GM18520 (cell line): ENCODE measurements at regions not wholly inside any gene's neighbourhood (a gene's known extent, or its start where the extent isn't known, plus 50 kb on each side); places are given as distances from the start of the nearest gene placed in this dataset.

ENCODE experiments used
- ATAC-seq: cut with Tn5 transposase; IDR thresholded peaks from one replicate; pipeline ENCODE4 v1.9.1; 2021; ENCODE audit not compliant: unreplicated experiment

DNA sequence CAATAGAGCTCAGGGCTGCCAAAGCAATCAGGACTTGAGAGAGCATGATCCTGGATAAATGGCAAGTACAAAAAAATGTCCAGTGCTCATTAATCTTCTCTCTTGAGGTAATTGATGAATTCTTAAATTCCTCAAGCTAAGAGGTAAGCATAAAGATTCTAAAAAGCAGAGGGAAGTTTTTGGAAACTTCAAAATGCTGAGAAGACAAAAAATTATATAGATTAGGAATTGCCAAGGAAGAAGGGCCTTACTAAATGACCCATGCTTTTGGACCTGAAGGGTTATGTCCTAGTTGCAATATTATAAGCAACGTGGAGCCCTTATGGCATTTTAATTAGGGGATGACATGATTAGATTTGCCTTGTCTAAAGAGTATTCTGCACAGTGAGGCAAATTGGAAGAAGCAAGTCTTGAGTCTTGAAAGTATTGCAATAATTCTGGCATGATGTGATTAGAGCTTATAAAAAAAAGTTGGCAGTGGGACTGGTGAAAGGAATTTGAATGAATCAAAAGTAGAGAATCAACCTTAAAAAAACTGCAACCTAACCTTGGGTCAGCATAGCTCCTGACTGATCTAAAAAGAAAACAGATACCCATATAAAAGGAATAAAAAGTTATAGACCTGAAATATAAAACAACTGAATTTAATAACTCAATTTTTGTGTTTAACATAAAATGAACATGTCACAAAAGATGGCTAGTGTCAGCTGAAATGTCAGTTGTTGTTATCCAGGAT is 323.8 kb upstream of the ARRDC3 start:
- no peak for ATAC-seq

DNA sequence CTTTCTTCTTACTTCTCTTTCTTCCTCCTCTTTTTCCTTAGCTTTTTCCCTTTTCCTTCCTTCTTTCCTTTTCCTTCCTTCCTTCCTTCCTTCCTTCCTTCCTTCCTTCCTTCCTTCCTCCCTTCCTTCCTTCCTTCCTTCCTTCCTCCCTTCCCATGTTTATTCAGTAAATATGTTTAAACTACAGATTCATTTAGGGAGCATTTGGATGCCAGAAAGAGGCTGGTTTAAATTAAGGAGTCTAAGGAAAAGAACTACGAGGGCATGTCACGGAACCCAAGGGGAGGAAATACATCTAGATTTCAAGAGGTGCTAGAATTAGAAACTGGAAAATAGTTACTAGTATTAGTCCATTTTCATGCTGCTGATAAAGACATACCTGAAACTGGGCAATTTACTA is 320.0 kb upstream of the ARRDC3 start:
- no peak for ATAC-seq

DNA sequence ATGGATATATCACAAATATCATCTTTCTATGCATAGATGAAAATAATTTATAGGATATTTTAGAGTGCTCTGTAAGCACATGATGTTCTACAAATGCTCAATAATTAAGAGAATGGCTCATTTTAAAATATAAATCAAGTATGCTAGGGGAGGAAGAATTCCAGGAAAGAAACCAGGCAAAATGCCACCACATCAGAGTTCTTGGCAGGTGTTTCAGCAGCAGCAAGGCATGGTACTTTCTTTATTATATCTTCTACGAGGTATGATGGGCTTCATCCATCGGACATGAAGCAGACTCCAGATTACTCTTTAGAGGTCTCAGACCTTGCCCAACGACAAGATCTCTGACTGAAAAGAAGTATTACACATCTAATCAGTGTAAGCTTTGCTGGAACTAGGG is 316.3 kb upstream of the ARRDC3 start:
- no peak for ATAC-seq

DNA sequence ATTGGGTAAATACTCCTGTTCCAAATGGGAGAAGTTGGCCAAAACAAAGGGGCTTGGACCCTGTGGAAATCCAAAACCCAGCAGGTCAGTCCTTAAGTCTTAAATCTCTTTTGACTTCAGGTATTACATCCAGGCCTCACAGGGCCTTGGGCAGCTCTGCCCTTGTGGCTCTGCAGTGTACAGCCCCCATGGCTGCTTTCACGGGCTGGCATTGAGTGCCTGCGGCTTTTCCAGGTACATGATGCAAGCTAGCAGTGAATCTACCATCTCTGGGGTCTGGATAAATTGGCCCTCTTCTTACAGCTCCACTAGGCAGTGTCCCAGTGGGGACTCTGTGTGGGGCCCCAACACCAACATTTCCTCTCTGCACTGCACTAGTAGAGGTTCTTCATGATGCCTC is 308.5 kb upstream of the ARRDC3 start:
- ATAC-seq, result no peak

DNA sequence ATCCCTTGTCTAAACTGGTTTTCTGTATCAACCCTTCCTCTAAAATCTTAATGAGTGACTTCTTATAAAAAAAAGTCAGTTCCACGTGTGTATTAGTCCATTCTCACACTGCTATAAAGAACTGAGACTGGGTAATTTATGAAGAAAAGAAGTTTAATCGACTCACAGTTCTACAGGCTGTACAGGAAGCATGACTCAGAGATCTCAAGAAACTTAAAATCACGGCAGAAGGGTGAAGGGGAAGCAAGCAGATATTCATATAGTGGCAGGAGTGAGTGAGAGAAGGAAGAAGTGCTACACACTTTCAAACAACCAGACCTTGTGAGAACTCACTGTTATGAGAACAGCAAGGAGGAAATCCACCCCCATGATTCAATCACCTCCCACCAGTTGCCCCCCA is 307.8 kb upstream of the ARRDC3 start:
- ATAC-seq, result no peak

DNA sequence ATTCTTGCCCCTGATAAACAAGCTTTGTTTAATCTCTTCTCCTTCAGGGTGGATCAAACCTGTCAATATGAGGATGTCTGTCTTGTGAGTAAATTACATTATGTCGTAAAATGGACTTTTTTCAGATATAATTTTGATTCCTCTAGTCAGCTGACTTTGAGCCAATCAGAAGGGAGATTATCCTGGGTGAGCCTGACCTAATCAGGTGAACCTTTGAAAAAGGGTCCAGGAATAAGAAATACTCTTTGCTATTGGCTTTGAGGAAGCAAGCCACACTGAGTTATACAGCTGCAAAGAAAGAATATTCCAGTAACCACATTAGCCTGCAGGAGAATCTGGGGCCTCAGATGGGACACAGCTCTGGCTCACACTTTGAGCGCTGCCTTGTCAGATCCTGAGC is 304.3 kb upstream of the ARRDC3 start:
- no peak for ATAC-seq

DNA sequence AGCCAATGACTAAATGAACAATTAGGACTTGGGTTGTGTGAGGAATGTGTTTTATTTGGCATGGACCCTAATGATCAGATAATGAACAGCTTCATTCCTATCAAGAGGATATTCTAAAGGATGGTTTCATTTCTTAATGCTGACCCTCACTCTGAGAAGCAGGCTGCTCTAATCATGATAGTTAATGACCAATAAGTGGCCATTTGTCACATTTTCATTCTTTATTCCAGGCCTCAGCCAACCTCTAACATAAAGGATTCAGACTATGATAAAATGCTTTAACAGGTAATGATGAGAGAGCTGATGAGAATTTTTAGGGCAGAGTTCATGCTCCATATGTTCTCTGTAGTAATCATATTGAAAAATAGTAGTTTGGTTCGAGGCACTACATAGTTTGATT is 301.5 kb upstream of the ARRDC3 start:
- no peak for ATAC-seq

DNA sequence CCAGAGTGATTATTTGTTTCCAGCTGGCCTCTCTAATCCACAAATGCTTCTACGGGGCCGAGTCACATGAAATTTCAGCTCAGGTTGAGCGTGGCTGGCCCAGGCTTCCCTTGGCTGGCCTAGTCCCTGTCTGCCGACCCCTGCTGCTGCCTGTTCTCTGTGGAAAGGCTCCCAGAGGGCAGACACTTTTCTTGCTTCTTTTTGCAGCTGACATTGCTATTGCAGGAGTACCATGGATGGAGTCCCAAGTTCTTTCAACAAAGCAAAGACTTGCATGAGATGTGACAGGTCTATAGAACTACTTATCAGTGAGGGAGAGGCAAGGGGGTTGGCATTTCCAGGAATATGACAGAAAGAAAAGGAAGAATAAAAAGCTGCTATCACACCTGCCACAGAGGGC is 287.4 kb upstream of the ARRDC3 start:
- no peak for ATAC-seq

DNA sequence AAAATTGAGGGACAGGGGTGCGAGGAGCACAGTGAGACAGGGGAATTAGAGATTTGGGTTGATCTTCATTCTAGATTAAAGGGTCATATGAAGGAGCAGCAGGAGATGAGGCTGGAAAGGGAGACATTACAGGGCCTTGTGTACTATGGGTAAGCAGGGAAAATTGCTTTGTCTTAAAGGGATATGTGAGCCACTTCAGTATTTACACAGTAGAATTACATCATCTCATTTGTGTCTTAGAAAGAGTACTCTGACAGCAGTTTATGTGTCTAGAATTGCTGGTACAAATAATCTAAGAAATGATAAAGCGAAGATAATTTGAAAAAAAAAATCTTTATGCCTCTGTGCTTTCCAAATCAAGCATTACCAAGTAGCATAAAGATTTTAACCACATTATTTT is 287.0 kb upstream of the ARRDC3 start:
- ATAC-seq, result no peak

DNA sequence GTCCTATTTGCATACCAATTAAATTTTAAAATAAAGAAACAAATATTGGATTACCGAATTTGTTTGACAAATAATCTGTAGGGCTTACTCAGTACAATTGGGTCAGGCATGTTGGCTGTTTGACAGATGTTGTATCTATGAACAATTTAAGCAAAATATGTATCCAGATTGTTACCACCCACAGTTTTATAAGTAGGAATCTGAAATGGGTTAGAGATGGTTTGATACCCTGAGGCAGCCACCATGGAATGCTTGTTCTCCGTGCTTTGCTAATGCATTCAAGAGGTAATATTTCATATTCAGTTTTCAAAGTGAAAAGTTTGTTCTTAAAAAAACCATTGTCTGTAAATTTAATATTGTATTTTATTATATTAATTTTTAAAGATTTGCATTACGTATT is 285.1 kb upstream of the ARRDC3 start:
- ATAC-seq, result no peak

DNA sequence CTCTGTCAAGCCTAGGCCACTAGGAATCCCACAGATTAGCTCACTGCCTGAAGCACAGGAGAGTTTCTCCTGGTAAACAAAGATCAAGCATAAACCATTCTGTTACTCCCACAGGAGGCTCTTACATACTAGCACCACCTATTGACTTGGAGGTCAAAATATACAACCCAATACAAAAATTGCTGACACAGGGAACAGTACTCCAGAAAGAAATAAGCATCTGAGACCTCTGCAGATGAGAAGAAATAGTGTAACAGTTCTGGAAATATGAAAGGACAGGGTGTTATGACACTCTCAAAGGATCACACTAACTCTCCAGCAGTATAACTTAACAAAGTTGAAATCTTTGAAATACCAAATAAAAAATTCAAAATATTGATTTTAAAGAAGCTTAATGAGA is 269.6 kb upstream of the ARRDC3 start:
- no peak for ATAC-seq

DNA sequence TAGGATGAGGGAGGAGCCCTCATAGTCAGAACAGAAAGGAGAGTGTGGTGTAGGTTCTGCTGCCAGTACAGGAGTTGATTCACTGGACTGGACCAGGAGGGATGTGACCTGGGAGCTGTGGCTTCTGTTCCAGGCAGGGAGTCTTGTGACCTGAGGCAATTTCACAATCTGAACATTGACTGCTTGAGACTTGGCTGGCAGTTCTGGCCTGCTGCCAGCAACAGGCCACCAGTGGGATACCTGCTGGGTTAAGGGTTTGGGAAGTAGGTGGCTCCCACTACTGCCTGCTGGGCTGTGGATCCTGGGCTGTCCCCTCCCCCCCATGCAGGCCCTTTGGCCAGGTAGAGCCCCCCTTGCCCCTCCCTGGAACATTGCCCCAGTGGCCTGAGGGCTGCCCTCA is 268.6 kb upstream of the ARRDC3 start:
- no peak for ATAC-seq

DNA sequence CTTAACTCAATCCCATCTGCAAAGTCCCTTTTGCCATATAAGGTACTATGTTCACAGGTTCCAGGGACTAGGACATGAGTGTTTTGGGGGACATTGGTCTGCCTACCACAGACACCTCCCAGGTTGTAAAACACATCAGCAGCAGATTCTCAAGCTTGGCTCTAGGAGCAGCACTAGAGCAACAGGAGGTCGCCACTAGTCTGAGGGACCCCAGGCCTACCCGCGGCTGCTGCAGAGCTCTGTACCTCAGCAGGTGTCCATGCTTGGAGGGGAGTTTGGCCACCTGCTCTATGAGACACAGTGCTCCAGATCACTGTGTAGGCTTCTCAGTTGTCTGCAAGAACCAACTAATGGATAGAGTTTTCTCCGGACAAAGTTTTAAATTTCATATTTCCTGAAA is 262.2 kb upstream of the ARRDC3 start:
- ATAC-seq, result no peak

DNA sequence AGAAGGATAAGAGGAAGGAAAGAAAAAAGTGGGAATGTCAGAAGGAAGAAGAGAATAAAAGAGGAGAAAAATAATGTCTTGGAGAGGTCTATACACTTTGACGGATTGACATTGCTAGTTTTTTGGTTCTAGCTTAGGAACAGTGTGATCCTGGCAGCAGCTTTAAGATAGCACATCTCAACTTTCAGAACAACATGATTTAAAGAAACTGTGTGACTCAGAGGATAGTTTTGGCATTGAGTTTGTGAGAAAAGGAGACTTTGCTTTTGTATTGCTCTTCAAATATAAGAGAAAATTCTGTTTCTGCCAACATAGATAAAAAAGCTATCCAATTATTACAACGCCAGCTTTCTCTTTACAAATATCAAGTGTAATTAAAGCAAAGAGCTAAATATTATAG is 260.7 kb upstream of the ARRDC3 start:
- no peak for ATAC-seq

DNA sequence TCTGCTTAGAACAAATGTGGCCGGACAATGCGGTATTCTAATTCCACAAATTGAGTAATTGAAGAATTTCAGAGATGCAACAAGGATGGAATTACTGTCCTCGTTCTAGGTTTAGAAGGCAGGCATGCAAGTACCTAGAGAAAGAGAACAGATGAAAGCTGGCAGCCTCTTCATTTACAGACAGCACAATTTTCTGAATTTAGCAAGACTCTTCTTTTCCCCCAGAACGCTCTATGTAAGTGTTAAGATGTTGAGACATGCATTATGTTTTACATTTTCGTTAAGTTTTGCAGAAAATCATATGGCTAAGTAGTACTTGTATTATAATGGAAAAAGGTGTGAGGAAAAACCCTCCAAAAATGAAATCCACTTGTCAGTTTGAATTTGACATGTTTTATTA is 259.5 kb upstream of the ARRDC3 start:
- no peak for ATAC-seq

DNA sequence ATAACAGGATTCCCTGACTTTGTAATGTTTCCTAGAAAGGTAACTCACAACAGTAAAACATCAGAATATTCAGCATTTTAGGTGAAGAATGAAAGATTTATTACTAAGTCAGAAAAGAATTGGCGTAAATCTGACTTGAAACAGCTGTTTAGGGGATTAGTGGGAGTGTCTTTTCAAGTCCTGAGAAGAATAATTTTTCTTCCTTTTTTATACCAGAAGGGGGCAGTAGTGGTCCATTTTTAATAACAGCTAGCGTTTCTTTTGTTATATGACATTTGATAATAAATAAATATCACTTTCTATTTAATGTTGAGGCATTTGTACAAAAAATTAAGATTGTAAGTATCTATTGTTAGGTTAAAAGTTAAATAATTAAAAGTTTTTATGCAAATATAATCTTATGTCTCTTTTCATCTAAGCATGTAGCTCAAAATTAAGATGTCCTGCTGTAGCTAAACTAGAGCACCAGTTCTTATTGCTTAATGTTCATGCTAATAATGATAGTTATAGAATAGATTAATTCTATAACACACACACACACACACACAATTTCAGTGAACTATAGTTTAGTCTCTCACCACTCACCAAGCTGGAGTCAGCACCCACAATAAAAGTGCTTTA is 258.7 kb upstream of the ARRDC3 start:
- ATAC-seq, result no peak

DNA sequence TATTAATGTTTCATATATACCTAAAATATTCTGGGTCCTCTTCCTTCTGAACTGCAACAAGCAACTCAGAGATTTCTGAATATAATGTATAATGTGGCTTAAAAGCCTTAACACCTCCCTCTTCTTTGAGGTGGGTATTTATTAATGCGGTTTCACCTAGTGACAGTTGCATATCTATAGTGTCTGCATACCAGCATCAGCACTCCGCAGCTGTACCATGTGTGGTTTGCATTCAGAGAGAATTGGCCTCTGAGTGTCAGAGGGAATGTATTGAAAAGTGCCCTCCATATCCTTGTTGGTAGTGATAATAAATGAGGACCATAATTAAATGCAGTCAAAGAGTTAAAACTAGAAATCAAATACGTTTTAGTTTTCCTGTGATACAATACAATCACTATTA is 256.6 kb upstream of the ARRDC3 start:
- no peak for ATAC-seq

DNA sequence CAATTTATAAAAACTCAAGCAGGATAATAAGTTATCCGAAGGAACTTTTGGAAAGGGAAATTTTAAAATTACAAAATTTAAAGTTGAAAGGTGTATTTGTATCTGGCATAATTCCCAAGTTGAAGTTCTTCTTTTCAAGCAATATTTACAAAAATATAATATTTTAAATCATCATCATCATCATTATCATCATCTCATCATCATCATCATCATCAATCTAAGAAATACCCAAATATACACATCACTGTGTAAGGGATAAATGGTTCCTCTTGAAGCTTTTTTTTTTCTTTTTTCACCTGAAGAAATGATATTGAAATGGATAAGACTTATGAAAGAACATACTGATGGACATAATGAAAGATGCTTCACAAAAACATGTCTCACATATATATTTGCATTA is 254.9 kb upstream of the ARRDC3 start:
- ATAC-seq, result no peak

DNA sequence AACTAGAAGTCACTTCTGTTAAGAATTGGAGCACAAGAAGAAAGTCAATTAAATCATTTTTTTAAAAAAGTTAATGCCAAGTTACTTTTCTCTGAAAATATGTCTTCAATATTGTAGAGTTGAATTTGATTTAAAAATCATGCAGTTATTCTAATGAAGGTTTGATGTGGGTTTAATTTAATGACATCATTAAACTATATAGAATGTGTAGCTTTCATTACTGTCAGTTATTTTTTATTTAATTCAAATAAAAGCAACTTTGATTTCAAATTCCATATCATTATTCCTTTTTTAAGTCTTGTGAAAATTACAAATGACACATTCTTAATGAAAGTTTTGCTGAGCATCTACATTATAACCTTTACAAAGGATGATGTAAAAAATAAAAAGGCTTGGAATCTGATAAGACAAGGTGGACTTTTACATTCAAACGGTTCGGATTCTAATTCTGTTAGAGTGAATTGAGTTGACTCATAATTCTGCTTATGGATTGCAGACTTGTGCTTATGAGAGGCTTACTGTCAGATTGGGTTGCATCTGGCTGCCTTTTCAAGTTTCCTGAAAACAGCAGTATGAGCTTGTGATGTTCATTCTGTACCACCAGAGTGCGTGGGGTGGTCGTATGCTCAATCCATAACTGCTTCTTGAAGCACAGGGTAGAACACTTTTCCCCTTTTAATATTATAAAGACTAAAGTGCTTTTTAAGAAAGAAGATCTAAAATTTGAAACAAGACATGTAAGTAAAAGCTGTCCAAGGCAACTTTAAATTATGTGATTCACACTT is 253.0 kb upstream of the ARRDC3 start:
- no peak for ATAC-seq

DNA sequence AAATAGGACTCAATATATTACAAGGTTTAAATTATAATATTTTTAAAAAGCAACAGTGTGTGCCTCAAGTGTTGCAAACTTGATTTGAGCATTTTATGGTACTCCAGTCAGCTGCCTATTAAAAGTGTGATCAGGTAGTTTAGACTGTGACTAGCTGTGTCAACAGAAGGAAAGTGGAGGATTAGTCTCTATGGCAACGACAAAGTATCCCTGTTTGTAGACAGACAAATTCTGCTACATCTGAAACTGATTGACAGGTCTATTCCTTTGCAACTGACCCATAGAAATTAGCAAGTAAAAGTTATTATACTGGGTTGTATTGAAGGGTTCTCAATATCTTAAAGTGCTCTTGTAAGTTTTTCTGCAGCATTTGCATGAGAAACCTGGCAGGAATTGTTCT is 249.8 kb upstream of the ARRDC3 start:
- ATAC-seq, result no peak

DNA sequence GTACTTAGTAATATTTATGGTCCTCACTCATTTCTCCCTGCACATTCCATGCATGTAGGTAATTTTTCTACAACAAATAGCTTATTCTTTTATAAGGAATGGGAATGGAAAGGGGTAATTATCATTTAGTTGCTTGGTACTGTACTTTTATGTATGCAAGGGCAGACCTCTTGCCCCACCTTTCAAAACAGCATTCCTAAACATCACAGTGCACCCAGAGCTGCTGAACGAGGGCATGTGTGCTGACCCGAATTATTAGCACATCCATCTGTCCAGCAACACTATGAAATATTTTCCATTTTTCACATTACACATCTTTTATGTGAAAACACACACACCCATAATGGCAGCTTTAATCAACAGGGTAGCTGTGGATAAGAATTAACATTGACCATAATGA is 228.6 kb upstream of the ARRDC3 start:
- ATAC-seq, result no peak

DNA sequence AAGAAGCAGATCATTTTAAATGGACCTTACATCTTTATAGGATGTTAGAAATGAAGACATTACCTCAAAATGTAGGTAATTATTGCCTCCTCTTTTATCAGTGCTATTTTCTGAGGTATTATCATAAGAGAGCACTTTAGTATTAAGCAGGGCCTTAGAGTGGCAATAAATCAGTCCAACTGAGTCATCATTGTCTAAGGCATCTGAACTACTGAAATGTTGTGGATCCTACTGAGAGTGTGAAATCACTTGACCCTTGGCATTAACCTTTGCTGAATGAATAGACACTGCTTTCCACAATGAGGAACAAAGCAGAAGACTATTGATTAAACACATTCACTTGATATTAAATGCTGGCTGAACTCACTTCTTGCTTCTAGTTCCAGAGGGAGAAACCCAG is 224.6 kb upstream of the ARRDC3 start:
- ATAC-seq, result no peak
